ENCODE measurements at regions not wholly inside any gene's neighbourhood (a gene's known extent, or its start where the extent isn't known, plus 50 kb on each side); places are given as distances from the start of the nearest gene placed in this dataset.
A peak's percentile ranks its signal among the peaks of the same experiment; 100 is the strongest.
"Not testable (repeated sequence)": the region's sequence is repeated elsewhere in the genome, so short reads cannot be mapped to it uniquely, and the experiment has no call there.

DNA sequence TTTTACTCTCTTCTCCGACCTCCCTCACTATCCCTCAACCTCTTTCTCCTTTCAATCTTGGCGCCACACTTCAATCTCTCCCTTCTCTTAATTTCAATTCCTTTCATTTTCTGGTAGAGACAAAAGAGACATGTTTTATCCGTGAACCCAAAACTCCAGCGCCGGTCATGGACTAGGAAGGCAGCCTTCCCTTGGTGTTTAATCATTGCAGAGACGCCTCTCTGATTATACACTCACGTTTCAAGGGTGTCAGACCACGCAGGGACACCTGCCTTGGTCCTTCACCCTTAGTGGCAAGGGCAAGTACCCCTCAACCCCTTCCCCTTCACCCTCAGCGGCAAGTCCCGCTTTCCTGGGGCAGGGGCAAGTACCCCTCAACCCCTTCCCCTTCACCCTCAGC, 92.3 kb upstream of the CCDC180 start:
- Mint-ChIP-seq H3K4me3 (peak overlapping the region; percentile 86), H3K36me3 (peaks cover 64% of the 10 kb centered on the region), H3K27ac (peak overlapping the region; percentile 96), H3K4me1 (peaks cover 38% of the 10 kb centered on the region)
- ATAC-seq; H3K27me3 Mint-ChIP-seq (ENCODE audit: low read depth); DNase-seq (ENCODE audit: low spot score); CTCF ChIA-PET; H3K9me3 Mint-ChIP-seq; POLR2A ChIA-PET: not testable (repeated sequence)
- TF ChIP-seq AFF4 (CRISPR knock-in tag; IDR thresholded peaks at IDR 0.05; ENCODE audit: borderline replicate concordance) = 0 out of 2 replicates have a peak, but pooled peaks have one; percentile 11
- TF ChIP-seq ZMAT4 (CRISPR knock-in tag; IDR thresholded peaks at IDR 0.05) = 0 out of 2 replicates have a peak, but pooled peaks have one; percentile 15
- peak; percentile 53; the same call in 1 of the 2 replicates for TF ChIP-seq NFATC4 (CRISPR knock-in tag; IDR thresholded peaks at IDR 0.05)
- 0 out of 2 replicates have a peak, but pooled peaks have one; percentile 27 for TF ChIP-seq FOXP1 (CRISPR knock-in tag; IDR thresholded peaks at IDR 0.05; ENCODE audit: borderline replicate concordance)

- Mint-ChIP-seq H3K36me3 (peaks cover 63% of the 10 kb centered on the region), H3K4me1 (peaks cover 33% of the 10 kb centered on the region), H3K4me3 (peak overlapping the region; percentile 86), H3K27ac (peak overlapping the region; percentile 96)
- CTCF ChIA-PET; ATAC-seq; H3K27me3 Mint-ChIP-seq (ENCODE audit: low read depth); H3K9me3 Mint-ChIP-seq; POLR2A ChIA-PET: not testable (repeated sequence)
- DNase-seq (ENCODE audit: low spot score) = peak; percentile 17
- TF ChIP-seq ETV6 (CRISPR knock-in tag; IDR thresholded peaks at IDR 0.05) (peak; percentile 56; the same call in 1 of the 2 replicates), SMAD3 (CRISPR knock-in tag; IDR thresholded peaks at IDR 0.05; ENCODE audit: borderline replicate concordance) (0 out of 2 replicates have a peak, but pooled peaks have one; percentile 30), TEAD1 (CRISPR knock-in tag; IDR thresholded peaks at IDR 0.05) (peak; percentile 56), AFF4 (CRISPR knock-in tag; IDR thresholded peaks at IDR 0.05; ENCODE audit: borderline replicate concordance) (peak; percentile 87; the same call in 1 of the 2 replicates), ZMAT4 (CRISPR knock-in tag; IDR thresholded peaks at IDR 0.05) (peak; percentile 80)
- TF ChIP-seq, protein P1, sequence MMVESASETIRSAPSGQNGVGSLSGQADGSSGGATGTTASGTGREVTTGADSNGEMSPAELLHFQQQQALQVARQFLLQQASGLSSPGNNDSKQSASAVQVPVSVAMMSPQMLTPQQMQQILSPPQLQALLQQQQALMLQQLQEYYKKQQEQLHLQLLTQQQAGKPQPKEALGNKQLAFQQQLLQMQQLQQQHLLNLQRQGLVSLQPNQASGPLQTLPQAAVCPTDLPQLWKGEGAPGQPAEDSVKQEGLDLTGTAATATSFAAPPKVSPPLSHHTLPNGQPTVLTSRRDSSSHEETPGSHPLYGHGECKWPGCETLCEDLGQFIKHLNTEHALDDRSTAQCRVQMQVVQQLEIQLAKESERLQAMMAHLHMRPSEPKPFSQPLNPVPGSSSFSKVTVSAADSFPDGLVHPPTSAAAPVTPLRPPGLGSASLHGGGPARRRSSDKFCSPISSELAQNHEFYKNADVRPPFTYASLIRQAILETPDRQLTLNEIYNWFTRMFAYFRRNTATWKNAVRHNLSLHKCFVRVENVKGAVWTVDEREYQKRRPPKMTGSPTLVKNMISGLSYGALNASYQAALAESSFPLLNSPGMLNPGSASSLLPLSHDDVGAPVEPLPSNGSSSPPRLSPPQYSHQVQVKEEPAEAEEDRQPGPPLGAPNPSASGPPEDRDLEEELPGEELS (CRISPR knock-in tag; IDR thresholded peaks at IDR 0.05) = peak; percentile 12; the same call in 1 of the 2 replicates
Measured at GRCh38 chr9:97214556-97214955, 92.9 kb upstream of the CCDC180 start.

- peaks cover 49% of the 10 kb centered on the region for H3K9me3 Mint-ChIP-seq
- peak; percentile 30; the same call in 1 of the 2 replicates for ATAC-seq
- DNase-seq (ENCODE audit: low spot score); CTCF ChIA-PET; POLR2A ChIA-PET; H3K27me3 Mint-ChIP-seq (ENCODE audit: low read depth); H3K4me1 Mint-ChIP-seq; H3K27ac Mint-ChIP-seq; H3K4me3 Mint-ChIP-seq: not testable (repeated sequence)
- peaks cover 64% of the 10 kb centered on the region for H3K36me3 Mint-ChIP-seq
Measured at GRCh38 chr9:97199683-97200082, 107.8 kb upstream of the CCDC180 start.

- H3K9me3 Mint-ChIP-seq; DNase-seq (ENCODE audit: low spot score); POLR2A ChIA-PET; H3K4me3 Mint-ChIP-seq; ATAC-seq; CTCF ChIA-PET; H3K27me3 Mint-ChIP-seq (ENCODE audit: low read depth): not testable (repeated sequence)
- peak overlapping the region; percentile 79; the same call in 1 of the 2 replicates for H3K27ac Mint-ChIP-seq
- H3K36me3 Mint-ChIP-seq = peaks cover 46% of the 10 kb centered on the region
- H3K4me1 Mint-ChIP-seq = peaks cover 11% of the 10 kb centered on the region
Measured at GRCh38 chr9:97193767-97194166, 113.7 kb upstream of the CCDC180 start.

All from WTC11 (cell line).